ENCODE measurements at regions not wholly inside any gene's neighbourhood (a gene's known extent, or its start where the extent isn't known, plus 50 kb on each side); places are given as distances from the start of the nearest gene placed in this dataset.

GRCh38 chr3:193008654-193009053 lies 91.0 kb upstream of the MB21D2 start:
- Histone ChIP-seq H3K27ac (ENCODE audit: low read depth, low read length) (no peak overlapping the region), H3K18ac (ENCODE audit: low read length) (no peak overlapping the region), H3K4ac (ENCODE audit: low read depth, low read length) (no peak overlapping the region), H2BK12ac (ENCODE audit: low read length) (no peak overlapping the region), H3K23ac (ENCODE audit: low read length) (no peak overlapping the region), H3K4me3 (ENCODE audit: low read depth, low read length) (no peak overlapping the region), H3K4me2 (ENCODE audit: low read length) (no peak overlapping the region), H3K9ac (ENCODE audit: low read length) (no peak overlapping the region), H3K14ac (ENCODE audit: low read length) (no peak overlapping the region), H4K91ac (ENCODE audit: low read depth, low read length) (no peak overlapping the region), H3K9me3 (ENCODE audit: insufficient read depth, low read depth, low read length) (no peaks in the 10 kb centered on the region), H4K8ac (ENCODE audit: low read depth, low read length) (no peak overlapping the region), H4K12ac (ENCODE audit: low read depth, low read length) (no peak overlapping the region), H2BK120ac (ENCODE audit: insufficient read depth, low read length, poor library complexity) (no peak overlapping the region), H2BK5ac (ENCODE audit: low read depth, low read length, poor library complexity) (no peak overlapping the region), H3K79me2 (ENCODE audit: control insufficient read depth, insufficient read depth, low read length, poor library complexity) (no peaks in the 10 kb centered on the region), H3K36me3 (ENCODE audit: control insufficient read depth in 1 of 2, insufficient read depth in 2 of 2, low read length in 2 of 2) (no peaks in the 10 kb centered on the region), H3K79me1 (ENCODE audit: low read length) (no peaks in the 10 kb centered on the region), H2AK5ac (ENCODE audit: low read length) (no peak overlapping the region), H2AFZ (ENCODE audit: insufficient read depth, low read length, poor library complexity) (no peak overlapping the region), H3K4me1 (ENCODE audit: control insufficient read depth in 1 of 2, insufficient read depth in 2 of 2, low read length in 2 of 2) (no peaks in the 10 kb centered on the region), H3K27me3 (ENCODE audit: insufficient read depth, low read length) (no peaks in the 10 kb centered on the region)
- no CpG with 5 or more reads among the region's 1 CpG for WGBS (ENCODE audit: extremely low coverage, insufficient coverage, insufficient read length)
- DNase-seq, result no peak

- Histone ChIP-seq H3K9ac (ENCODE audit: low read length) (no peak overlapping the region), H2BK5ac (ENCODE audit: low read depth, low read length, poor library complexity) (no peak overlapping the region), H3K4me1 (ENCODE audit: control insufficient read depth in 1 of 2, insufficient read depth in 2 of 2, low read length in 2 of 2) (no peaks in the 10 kb centered on the region), H2AK5ac (ENCODE audit: low read length) (no peak overlapping the region), H3K18ac (ENCODE audit: low read length) (no peak overlapping the region), H3K36me3 (ENCODE audit: control insufficient read depth in 1 of 2, insufficient read depth in 2 of 2, low read length in 2 of 2) (no peaks in the 10 kb centered on the region), H3K23ac (ENCODE audit: low read length) (no peak overlapping the region), H3K79me2 (ENCODE audit: control insufficient read depth, insufficient read depth, low read length, poor library complexity) (no peaks in the 10 kb centered on the region), H3K27me3 (ENCODE audit: insufficient read depth, low read length) (no peaks in the 10 kb centered on the region), H4K12ac (ENCODE audit: low read depth, low read length) (no peak overlapping the region), H3K14ac (ENCODE audit: low read length) (no peak overlapping the region), H3K79me1 (ENCODE audit: low read length) (no peaks in the 10 kb centered on the region), H2AFZ (ENCODE audit: insufficient read depth, low read length, poor library complexity) (no peak overlapping the region), H2BK120ac (ENCODE audit: insufficient read depth, low read length, poor library complexity) (no peak overlapping the region), H3K27ac (ENCODE audit: low read depth, low read length) (no peak overlapping the region), H3K4me2 (ENCODE audit: low read length) (no peak overlapping the region), H3K4me3 (ENCODE audit: low read depth, low read length) (no peak overlapping the region), H2BK12ac (ENCODE audit: low read length) (no peak overlapping the region), H3K4ac (ENCODE audit: low read depth, low read length) (no peak overlapping the region), H4K8ac (ENCODE audit: low read depth, low read length) (no peak overlapping the region), H3K9me3 (ENCODE audit: insufficient read depth, low read depth, low read length) (no peaks in the 10 kb centered on the region), H4K91ac (ENCODE audit: low read depth, low read length) (no peak overlapping the region)
- peak in 1 of 2 donors; percentile 13 for DNase-seq
- no CpG with 5 or more reads among the region's 2 CpGs for WGBS (ENCODE audit: extremely low coverage, insufficient coverage, insufficient read length)
Measured at GRCh38 chr3:193010191-193010590, 92.5 kb upstream of the MB21D2 start.

- H3K27ac ChIP-seq (ENCODE audit: low read depth, low read length), result no peak overlapping the region
- no peak overlapping the region for H3K23ac ChIP-seq (ENCODE audit: low read length)
- no peak overlapping the region for H3K9ac ChIP-seq (ENCODE audit: low read length)
- H3K4me1 ChIP-seq (ENCODE audit: control insufficient read depth in 1 of 2, insufficient read depth in 2 of 2, low read length in 2 of 2), result no peaks in the 10 kb centered on the region
- H4K8ac ChIP-seq (ENCODE audit: low read depth, low read length), result no peak overlapping the region
- H3K4ac ChIP-seq (ENCODE audit: low read depth, low read length), result no peak overlapping the region
- no peak overlapping the region for H4K12ac ChIP-seq (ENCODE audit: low read depth, low read length)
- no peak overlapping the region for H2BK120ac ChIP-seq (ENCODE audit: insufficient read depth, low read length, poor library complexity)
- no peak overlapping the region for H3K18ac ChIP-seq (ENCODE audit: low read length)
- H2BK12ac ChIP-seq (ENCODE audit: low read length), result no peak overlapping the region
- no peaks in the 10 kb centered on the region for H3K79me1 ChIP-seq (ENCODE audit: low read length)
- H3K36me3 ChIP-seq (ENCODE audit: control insufficient read depth in 1 of 2, insufficient read depth in 2 of 2, low read length in 2 of 2), result no peaks in the 10 kb centered on the region
- H3K4me3 ChIP-seq (ENCODE audit: low read depth, low read length), result no peak overlapping the region
- no peak overlapping the region for H2AK5ac ChIP-seq (ENCODE audit: low read length)
- H4K91ac ChIP-seq (ENCODE audit: low read depth, low read length), result no peak overlapping the region
- H2BK5ac ChIP-seq (ENCODE audit: low read depth, low read length, poor library complexity), result no peak overlapping the region
- H3K14ac ChIP-seq (ENCODE audit: low read length), result no peak overlapping the region
- no peaks in the 10 kb centered on the region for H3K9me3 ChIP-seq (ENCODE audit: insufficient read depth, low read depth, low read length)
- WGBS (ENCODE audit: extremely low coverage, insufficient coverage, insufficient read length), result no CpG with 5 or more reads among the region's 3 CpGs
- H3K27me3 ChIP-seq (ENCODE audit: insufficient read depth, low read length), result no peaks in the 10 kb centered on the region
- no peak overlapping the region for H2AFZ ChIP-seq (ENCODE audit: insufficient read depth, low read length, poor library complexity)
- H3K4me2 ChIP-seq (ENCODE audit: low read length), result no peak overlapping the region
- no peaks in the 10 kb centered on the region for H3K79me2 ChIP-seq (ENCODE audit: control insufficient read depth, insufficient read depth, low read length, poor library complexity)
- no peak for DNase-seq
Measured at GRCh38 chr3:193011958-193012357, 94.3 kb upstream of the MB21D2 start.

- no peak overlapping the region for H2BK12ac ChIP-seq (ENCODE audit: low read length)
- peak overlapping the region; percentile 12 for H3K4me3 ChIP-seq (ENCODE audit: low read depth, low read length)
- no peaks in the 10 kb centered on the region for H3K36me3 ChIP-seq (ENCODE audit: control insufficient read depth in 1 of 2, insufficient read depth in 2 of 2, low read length in 2 of 2)
- H3K79me1 ChIP-seq (ENCODE audit: low read length), result no peaks in the 10 kb centered on the region
- no peaks in the 10 kb centered on the region for H3K9me3 ChIP-seq (ENCODE audit: insufficient read depth, low read depth, low read length)
- no peak overlapping the region for H3K9ac ChIP-seq (ENCODE audit: low read length)
- H4K8ac ChIP-seq (ENCODE audit: low read depth, low read length), result no peak overlapping the region
- H2AK5ac ChIP-seq (ENCODE audit: low read length), result no peak overlapping the region
- H3K4me1 ChIP-seq (ENCODE audit: control insufficient read depth in 1 of 2, insufficient read depth in 2 of 2, low read length in 2 of 2), result no peaks in the 10 kb centered on the region
- no peak overlapping the region for H3K4ac ChIP-seq (ENCODE audit: low read depth, low read length)
- no peak overlapping the region for H4K12ac ChIP-seq (ENCODE audit: low read depth, low read length)
- no peak overlapping the region for H3K23ac ChIP-seq (ENCODE audit: low read length)
- no peak overlapping the region for H3K18ac ChIP-seq (ENCODE audit: low read length)
- H3K79me2 ChIP-seq (ENCODE audit: control insufficient read depth, insufficient read depth, low read length, poor library complexity), result no peaks in the 10 kb centered on the region
- H3K4me2 ChIP-seq (ENCODE audit: low read length), result no peak overlapping the region
- WGBS (ENCODE audit: extremely low coverage, insufficient coverage, insufficient read length), result no CpG with 5 or more reads among the region's 2 CpGs
- no peak overlapping the region for H4K91ac ChIP-seq (ENCODE audit: low read depth, low read length)
- no peak overlapping the region for H2BK120ac ChIP-seq (ENCODE audit: insufficient read depth, low read length, poor library complexity)
- DNase-seq, result no peak
- no peak overlapping the region for H2BK5ac ChIP-seq (ENCODE audit: low read depth, low read length, poor library complexity)
- H2AFZ ChIP-seq (ENCODE audit: insufficient read depth, low read length, poor library complexity), result no peak overlapping the region
- no peaks in the 10 kb centered on the region for H3K27me3 ChIP-seq (ENCODE audit: insufficient read depth, low read length)
- no peak overlapping the region for H3K27ac ChIP-seq (ENCODE audit: low read depth, low read length)
- no peak overlapping the region for H3K14ac ChIP-seq (ENCODE audit: low read length)
Measured at GRCh38 chr3:193014902-193015301, 97.2 kb upstream of the MB21D2 start.

Data from trophoblast cell (in vitro differentiated cells and primary cell).